CD4-positive, alpha-beta T cell treated with Interleukin-4 for 1 hour (primary cell): ENCODE measurements at regions not wholly inside any gene's neighbourhood (a gene's known extent, or its start where the extent isn't known, plus 50 kb on each side); places are given as distances from the start of the nearest gene placed in this dataset.

Source experiments
- DNase-seq, 2 donors: peaks; one replicate each; pipeline ENCODE4 v3.0.0-alpha.2; 2020 to 2022

DNA sequence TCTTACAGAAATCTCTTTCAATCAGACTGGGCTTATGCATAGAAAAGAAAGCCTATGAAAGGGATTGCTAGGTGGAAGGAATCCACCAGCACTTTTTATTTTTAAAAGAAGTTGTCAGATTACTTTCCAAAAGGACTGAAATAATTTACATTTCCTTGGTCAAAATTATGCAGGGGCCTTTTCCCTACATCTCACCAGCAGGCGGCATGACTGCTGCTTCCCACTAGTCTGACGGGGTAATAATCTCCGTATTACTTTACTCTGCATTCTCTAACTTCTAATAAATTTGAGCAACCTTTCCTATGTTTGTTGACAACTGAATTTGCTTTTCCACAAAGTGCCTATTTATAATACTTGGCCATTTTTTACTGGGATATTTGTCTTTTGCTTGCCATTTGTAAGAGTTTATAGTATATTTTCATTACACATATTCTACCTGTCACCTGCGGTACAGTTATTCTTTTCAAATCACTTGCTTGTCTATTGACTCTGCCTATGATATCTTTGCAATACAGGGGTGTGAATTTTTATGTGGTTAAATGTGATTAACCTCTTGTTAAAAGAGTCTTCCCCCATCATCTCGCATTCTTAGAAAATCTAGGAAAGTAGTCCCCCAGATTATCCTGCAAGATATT is 51.9 kb upstream of the USP47 start:
- no peak for DNase-seq

DNA sequence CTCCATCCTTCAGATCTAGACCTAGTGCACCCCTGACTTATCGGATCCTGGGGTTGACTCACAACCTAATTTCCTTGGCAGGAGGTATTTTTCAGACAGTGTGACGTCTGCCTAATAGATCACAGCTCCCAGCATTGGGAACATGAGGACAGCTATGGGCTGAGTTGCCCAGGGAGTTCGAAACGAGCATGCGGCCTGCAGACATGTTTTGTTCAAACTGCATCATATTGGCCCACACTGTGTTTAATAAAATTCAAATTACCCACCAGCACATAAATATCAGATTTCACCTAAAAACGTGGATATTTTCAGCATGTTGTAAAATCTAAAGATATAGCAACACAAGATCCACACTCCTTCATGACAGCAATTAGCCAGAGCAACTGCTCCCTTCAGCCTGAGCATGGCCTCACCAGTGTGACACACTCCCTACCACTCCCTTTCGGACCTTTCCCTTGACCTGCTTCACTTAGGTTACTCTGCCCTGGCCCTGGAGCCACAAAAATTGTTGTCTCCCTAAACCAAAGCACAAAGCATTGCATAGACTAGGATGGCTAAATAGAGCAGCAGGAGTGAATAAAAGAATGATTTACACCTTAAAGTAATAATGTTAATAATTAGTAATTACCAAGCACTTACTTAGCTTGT is 53.6 kb upstream of the USP47 start:
- DNase-seq, result no peak

DNA sequence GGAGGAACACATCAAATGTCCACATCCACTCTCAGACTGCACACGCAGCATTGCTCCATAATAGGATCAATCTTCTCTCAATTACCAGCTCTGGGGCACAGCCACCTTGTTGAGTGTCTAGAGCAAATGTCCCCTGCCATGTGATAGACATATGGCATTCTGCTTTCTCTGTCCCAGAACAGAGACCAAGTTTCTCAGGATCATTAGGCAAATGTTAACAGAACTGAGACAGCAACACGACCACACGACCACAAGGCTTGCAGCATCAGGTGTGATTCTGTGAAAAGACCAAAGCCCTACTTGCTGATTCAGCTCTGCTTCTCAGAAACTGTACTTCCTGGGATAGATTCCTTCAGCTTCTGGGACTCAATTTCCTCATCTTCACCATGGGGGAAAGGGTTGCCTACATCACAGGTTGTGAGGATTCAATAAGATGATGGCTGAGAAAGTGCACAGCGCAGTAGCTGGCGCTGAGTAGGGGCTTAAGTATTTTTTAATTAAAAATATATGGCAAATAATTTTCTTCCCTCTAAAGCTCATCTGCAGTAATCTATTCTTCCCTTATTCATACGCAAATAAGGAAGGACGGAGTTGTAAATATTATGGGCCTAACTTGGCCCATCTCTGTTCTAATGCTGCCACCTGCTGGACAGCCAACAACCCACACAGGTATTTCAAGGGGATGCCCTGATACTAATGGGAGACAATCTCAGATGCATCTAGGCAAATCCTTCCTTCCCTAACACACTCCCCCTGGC is 54.3 kb upstream of the USP47 start:
- peak; percentile 68 to 72 for DNase-seq

DNA sequence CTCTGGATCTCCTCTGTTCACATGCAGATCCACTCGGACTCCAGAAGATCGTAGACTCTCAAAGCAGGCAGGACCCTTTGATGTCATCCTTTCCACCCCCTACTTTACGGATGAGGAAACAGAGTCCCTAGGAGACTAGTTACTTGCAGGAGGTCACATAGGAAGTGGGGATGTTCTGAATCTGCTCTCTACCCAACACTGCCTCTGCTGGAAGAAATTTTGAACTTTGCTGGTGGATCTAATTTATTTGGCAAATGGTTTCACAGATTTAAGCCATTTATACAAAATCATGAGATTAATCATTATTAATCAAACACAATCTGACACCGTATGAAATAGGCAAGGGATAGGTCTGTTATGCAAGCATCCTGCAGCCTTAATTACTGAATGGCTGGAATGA is 55.0 kb upstream of the USP47 start:
- no peak for DNase-seq

DNA sequence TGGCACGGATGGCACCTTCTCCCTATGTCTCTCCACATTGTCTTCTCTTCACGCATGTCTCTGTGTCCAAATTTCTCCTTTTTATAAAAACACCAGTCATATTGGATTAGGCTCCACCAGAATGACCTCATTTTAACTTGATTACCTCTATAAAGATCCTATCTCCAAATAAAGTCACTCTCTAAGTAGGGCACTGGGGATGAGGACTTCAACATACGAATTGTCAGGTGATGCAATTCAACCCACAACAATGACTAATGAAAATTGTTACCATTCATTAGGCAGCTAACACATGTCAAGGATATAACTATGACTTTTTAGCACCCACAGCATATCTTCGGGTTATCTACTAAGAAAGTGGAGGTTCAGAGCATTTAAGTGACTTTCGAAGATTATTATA is 55.5 kb upstream of the USP47 start:
- no peak for DNase-seq

DNA sequence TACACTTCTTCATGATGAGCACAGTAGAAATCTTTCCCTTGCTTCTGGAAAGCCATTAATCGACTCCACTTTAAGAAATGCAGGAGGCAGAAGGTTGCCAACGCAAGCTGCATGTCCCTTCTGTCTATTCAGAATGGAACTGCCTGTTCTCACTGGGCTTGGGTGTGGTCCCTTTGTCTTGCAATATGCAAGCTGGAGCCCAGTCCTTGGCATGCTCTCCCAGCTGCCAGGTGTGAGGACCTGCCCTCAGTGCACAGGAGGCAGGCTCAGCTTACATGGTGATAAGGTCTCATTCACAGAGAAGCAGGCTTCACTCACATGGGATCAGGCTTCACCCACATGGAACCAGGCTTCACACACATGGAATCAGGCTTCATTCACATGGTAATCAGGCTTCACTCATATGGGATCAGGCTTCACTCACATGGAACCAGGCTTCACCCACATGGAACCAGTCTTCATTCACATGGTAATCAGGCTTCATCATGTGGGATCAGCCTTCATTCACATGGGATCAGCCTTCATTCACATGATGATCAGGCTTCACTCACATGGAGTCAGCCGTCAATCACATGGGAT is 59.2 kb upstream of the USP47 start:
- no peak for DNase-seq

DNA sequence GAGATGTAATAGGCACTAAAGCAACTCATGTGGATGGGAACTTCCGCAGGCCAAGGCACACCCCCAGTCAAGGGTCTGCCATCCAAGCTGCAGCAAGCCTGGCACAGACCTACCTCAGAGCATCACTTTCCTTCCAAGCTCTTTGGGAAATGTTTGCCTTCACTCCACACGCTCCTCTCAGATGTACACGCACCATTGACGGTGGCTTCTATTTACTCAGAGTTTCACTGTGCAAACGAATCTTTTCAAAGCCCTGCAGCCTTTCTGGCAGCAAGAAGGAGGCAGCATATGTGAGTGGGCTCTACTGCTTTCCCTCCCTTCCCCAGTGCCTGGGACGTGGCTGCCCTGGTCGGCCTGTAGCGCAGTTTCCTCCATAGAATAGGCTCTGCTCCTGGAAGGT is 60.9 kb upstream of the USP47 start:
- DNase-seq, result no peak

DNA sequence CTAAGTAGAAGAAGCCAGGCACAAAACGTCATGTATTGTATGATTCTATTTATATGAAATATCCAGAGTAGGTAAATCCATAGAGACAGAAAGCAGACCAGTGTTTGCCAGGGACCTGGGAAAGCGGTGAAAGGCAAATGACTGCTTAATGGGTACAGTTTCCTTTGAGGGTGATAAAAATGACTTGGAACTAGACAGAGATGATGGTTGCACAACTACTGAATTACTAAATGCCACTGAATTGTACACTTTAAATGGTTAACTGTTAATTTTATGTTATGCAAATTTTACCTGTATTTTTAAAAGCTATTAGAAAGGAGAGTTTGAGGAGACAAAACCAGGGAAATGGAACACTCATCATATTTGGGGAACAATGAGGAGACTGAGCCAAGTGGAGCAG is 61.8 kb upstream of the USP47 start:
- DNase-seq, result no peak

DNA sequence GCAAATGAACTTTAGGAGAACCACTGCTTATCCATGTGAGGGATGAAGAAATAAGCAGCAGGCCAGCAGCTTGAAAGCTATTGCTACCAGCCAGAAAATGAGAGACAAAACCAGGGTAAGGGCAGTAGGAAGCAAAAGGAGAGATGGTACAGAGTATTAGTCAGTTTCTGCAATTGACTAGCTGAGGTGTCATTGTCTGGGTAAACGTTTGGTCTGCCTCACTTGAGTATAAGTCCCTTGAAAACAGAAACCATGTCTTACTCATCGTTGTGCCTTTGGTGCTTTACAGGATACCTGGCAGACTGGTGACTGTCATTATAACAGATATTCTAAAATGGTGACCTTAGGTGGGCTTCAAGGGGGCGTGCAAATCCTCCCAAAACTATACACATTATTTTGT is 63.9 kb upstream of the USP47 start:
- no peak for DNase-seq

DNA sequence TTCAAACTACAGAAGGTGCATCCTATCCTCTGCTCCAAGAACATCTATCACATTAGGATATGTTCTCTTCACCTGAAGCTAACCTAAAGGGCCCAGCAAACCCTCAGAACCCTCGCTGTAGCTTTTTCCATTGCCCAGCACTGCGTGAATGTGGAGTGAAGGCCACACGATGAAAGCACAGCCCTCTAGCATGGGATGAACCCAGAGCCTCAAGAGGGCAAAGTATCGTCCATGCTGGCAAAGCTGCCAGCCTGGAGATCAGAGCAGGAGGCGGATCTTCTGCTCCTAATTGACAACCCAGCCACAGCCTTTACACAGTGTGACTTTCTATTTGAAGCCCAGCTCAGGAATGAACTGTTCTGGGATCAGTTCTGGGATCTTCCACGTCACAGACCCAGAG is 65.1 kb upstream of the USP47 start:
- DNase-seq, result no peak

DNA sequence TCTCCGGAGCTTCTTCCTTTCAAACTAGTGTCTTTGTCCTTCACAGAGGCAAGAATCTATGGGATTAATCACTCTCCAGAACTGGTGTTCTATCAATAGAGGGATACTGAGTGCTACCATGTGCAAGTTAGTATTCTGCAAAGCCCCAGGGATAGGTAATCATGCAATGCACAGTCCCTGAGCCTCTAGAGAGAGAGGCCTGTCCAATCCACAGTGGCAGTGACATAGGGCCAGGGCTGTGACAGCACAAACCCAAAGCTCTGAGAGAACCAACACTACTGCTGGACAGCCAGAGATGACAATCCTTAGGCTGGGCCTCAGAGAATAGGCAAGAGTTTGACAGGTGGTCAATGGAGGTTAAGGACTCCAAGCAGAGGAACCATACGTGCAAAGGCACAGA is 66.8 kb upstream of the USP47 start:
- no peak for DNase-seq

DNA sequence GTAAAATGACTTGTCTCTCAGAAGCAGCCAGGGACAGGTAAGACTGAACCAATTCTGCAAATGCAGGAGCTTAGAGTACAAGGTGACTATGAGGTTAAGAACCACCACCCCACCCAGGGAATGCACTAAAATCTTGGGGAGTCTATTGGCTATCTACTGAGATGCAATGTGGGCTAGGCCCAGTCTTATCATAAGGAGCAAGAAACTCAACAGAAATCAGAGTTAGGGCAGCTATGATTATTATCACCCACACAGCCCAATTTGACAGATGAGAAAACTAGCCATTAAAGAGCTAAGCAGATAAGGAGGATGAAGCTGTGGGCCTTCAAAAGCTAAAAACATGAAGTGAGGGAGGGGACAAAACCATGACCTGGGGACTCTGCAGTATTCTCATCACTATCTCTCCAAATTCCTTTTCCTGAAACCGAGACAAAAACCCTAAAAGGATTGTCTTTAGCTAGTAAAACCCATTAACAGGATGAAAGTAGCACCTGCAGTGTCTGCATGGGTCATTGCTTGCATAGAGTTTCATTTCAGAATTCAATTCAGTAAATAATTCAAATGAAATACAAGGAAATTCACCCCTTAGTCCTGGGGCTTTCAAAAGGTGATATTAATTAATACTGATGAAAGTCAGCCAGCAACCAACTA is 68.8 kb upstream of the USP47 start:
- DNase-seq, result no peak

DNA sequence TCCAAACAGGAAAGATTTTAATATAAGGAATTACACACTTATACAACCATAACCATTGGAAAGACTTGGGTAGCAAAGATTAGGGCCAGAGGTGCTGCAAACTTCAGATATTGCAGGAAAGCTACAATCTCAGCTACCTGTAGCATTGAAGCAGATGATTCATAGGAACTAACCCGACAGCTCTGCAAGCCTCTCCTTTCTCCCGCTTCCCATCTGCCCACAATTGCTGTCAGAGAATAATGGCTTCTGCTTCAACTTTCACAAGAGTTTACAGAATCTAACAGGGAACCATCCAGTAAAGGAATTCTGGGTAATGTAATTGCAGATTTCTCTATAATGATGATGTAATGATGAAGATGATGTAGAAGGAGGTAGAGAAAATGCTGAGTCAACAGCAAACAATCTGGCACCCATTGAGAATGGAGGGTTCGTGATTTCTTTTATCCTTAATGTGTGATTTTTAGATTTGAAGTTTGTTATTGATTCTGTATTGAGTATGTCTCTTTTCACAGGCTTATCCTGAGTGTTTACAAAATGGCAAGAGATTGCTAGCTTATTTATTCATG is 70.8 kb upstream of the USP47 start:
- DNase-seq, result no peak

DNA sequence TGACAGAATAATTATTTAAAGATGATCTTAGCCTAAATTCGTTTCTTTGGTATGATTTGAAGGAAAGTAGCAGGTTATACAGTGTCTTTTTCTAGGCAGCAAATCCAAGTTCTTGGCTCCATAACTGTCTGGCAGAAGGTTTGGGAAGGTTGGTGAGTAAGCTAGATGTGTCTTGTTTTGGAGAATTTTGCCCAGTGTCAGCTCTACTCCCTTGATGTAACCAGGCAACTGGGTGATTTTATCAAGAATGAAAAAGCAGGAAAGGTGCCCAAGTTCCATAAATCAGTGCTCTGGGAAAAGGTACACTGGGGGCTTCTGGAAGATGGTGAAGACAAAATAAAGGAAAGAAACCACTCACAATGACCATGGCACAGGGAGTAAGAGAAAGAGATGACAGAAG is 71.5 kb upstream of the USP47 start:
- no peak for DNase-seq

DNA sequence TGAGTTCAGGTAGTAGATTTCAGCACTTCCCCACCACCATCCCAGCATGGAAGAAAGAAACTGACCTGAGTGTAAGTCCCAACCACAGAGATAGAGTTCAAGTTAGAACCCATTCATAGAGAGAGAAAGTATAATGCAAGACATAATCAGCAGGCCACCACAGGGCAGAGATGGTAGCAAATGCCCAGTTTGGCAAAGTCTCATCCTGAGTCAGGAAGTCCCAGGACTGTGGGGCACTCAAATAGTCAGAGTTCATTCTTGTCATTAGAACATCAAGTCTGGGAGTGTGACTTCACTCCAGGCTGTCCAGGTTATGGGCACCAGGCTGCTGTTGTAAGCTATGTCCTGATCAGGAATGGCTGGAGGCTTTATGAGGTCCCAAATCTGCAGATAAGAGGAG is 72.0 kb upstream of the USP47 start:
- no peak for DNase-seq

DNA sequence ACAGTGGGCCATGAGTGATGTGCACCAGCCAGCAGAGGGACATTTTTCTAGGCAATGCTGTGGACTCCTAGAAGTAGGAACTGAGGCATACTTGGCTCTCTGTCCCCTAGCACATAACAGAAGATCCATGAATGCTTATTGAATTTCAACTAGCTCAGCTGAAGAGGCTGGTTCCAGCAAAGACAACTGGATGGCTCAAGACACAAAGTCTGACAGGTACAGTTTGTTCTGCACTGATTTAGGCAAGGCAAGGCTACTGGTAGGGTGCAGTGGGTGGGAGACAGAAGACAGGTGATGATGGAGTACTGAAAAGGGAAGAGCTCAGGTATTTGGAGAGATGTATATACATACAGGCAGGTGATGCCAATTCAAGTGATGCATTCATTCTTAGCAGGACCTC is 72.4 kb upstream of the USP47 start:
- no peak for DNase-seq

DNA sequence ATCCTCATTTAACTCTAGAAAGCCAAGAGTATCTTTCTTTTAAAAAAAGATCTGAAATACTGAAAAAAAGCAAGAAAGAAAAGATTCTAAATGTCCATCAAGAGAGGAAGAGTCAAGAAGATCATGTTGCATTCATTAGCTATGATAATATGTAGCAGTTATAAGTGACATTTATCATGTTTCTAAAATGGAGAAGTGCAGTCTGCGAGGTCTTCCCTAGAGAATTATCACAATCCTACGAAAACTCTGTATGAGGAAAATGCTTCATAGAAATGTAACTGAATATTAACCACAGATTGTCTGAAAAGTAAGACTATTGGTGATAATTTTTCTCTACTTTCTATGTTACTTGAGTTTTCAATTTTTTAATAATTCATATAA is 77.4 kb upstream of the USP47 start:
- no peak for DNase-seq

DNA sequence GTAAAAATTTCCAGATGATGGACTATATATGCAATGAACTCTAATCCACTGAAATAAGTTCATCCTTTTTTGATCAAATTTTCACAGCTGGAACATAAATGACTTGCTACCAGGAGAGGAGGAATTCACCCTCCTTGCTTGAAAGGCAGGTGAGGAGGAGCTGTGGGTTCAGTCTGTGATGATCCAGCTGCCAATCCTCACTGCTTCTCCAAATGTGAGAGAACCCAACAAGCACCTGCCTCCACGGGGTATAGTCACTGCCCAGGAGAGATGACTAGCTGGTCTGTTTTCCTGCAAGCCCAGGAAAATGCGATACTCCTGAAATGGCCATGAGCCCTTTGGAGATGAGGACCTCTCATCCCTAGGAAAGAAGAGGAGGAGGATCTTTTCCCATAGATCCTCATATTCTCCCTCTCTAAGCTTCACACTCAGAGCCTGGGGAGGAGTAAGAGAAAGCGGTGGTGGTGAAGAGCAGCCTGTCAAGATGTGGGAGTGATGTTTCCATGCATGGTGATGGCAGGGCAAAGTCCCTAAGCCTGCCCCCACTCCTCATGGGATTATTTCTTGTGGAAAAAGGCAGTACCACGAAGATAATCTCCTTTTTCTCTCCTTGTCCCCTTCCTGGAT is 77.9 kb upstream of the USP47 start:
- DNase-seq, result no peak

DNA sequence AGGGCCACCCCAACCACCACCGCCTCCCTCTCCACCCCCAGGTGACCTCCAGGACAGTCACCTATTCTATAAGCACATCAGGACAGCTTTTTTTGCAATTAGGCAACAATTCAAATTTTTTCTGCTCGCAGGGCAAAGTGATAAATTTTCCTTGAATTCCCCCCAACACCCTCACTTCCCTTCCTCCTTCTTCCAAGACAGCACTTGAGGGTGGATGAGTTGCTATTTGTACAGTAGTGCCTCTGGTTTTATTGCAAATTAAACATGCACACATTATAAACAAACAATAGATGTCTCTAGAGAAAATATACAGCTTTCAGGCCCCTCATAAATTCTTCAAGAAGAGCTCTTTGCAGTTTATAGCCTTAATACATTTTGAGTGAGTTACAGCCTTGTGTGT is 80.9 kb upstream of the USP47 start:
- no peak for DNase-seq

DNA sequence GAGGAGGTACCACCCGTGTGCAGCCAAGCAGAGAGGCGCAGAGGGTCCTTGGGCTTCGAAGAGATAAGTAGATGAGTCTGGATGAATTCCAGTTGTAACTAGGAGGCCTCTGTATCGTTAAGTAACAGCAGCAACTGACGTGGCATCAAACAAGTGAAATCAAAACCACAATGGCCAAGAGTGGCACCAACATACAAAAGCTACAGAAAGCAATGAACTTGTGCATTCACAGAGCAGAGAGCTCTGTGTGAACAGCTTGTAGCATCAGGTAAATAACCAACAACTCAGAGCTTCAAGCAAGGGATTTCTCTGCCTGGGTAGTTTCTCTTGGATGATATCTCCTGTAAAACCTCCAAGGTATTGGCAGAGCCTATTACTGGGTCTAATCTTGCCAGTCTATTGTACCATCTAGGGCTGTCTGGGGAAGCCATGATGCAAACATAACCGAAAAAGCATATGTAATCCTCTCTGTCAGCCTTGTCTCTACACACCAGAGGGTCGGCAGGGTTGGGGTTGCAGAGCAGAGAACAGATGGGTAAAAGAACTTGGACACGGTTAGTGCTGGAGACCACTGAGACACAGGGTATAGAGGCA is 83.1 kb upstream of the USP47 start:
- no peak for DNase-seq

DNA sequence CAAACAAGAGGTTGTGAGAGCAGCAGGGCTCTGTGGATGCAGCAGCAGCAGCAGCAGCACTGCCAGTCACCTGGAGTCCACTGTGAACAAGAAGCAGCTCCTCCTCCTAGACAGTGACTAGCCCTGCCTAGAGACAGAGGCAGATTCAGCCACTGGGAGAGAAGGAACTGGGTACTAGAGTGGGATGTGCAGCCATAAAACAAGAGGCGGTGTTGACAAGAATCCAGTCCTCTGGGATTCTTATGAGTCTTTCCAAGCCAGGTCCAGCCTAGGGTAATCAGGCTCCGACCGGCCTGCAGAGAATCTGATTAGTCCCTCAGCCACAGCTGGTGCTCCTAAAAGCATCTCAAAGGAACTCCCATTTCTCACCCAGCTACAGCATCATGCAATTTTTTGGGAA is 83.9 kb upstream of the USP47 start:
- no peak for DNase-seq

DNA sequence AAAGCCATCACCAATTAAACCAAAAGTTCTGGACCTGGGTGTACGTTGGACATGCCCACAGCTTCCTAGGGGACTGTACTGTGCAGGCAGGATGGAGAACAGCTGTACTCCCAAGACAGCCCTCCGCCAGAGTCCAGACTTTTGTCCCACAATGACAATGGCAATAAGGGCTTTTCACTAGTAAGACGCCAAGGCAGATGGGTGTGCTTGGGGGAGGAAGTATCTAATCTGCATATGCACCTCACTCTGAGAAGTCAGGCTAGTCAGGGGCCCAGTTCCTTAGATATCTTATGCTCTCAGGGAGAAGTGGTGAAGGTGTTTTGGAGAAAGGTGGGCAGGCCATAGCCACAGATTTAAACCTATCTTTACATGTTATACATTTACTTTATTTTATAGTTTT is 85.1 kb upstream of the USP47 start:
- no peak for DNase-seq
